Endothelial cell of umbilical vein (primary cell): ENCODE measurements at regions not wholly inside any gene's neighbourhood (a gene's known extent, or its start where the extent isn't known, plus 50 kb on each side); places are given as distances from the start of the nearest gene placed in this dataset.

Experiments
- BruUV-seq: library from RNA; stranded (reverse); fragments of 400-500 nt; replicated peaks from 2 replicates; lab custom pipeline; 2021; lab: Mats Ljungman, UMichigan
- CTCF ChIA-PET: fragments of 300-600, 350-600 bp; sonication (Branson Sonifier 250); formaldehyde crosslinking; loops from one replicate; lab custom pipeline; 2021; ENCODE audit warnings: antibody characterized with exemption, inconsistent platforms; lab: Charles Lee
- POLR2A ChIA-PET: fragments of 300-600, 350-600 bp; sonication (Branson Sonifier 250); formaldehyde crosslinking; loops from one replicate; lab custom pipeline; 2021; ENCODE audit warnings: antibody characterized with exemption, inconsistent platforms; lab: Charles Lee
- DNase-seq: peaks from one replicate; pipeline ENCODE4 v3.0.0-alpha.2; 2011; ENCODE audit warnings: low read depth, low spot score
- FAIRE-seq: peaks from 2 replicates; lab custom pipeline; 2011; peaks lifted over from hg19 to GRCh38; lab: Jason Lieb, UNC
- H2AFZ ChIP-seq: 2 replicates; pipeline ENCODE4 v1.6.0; 2012; ENCODE audit warnings: low read depth, low read length, control low read depth, inconsistent platforms
- H3K27ac ChIP-seq: 2 replicates; pipeline ENCODE4 v1.5.1; 2011; ENCODE audit warnings: low read depth, mild to moderate bottlenecking, control low read depth, low read length, moderate library complexity; ENCODE audit not compliant: insufficient read depth
- H3K27me3 ChIP-seq, 2 experiments: 2 replicates each; pipeline versions ENCODE4 v1.6.0 to v1.6.1; 2011; ENCODE audit warnings: low read length in 2 of 2, mixed read lengths in 1 of 2; ENCODE audit not compliant: control insufficient read depth in 2 of 2, insufficient read depth in 2 of 2
- H3K36me3 ChIP-seq, 2 experiments: 2 replicates in 1 of 2; 3 replicates in 1 of 2; pipeline ENCODE4 v1.5.1; 2011; ENCODE audit warnings: low read length in 2 of 2, mild to moderate bottlenecking in 1 of 2, moderate library complexity in 1 of 2; ENCODE audit not compliant: control insufficient read depth in 2 of 2, insufficient read depth in 2 of 2; ENCODE audit errors: extremely low read depth in 1 of 2
- H3K4me1 ChIP-seq: 3 replicates; pipeline ENCODE4 v1.5.1; 2011; ENCODE audit warnings: mild to moderate bottlenecking, low read length; ENCODE audit not compliant: control insufficient read depth, insufficient read depth; ENCODE audit errors: extremely low read depth
- H3K4me2 ChIP-seq: 2 replicates; pipeline ENCODE4 v1.6.1; 2011; ENCODE audit warnings: low read length, control low read depth, mixed read lengths; ENCODE audit not compliant: insufficient read depth
- H3K4me3 ChIP-seq, 3 experiments: fragments of 200-600 bp in 1 of 3; sonication (generic), shearing (Covaris generic) in 1 of 3; replicated peaks in 1 of 3; 2 replicates each; pipeline ENCODE4 v1.5.1; 2011 to 2016; ENCODE audit warnings: control low read depth in 3 of 3, low read length in 3 of 3, mild to moderate bottlenecking in 2 of 3, inconsistent platforms in 1 of 3, low read depth in 1 of 3, moderate library complexity in 1 of 3; ENCODE audit not compliant: insufficient read depth in 1 of 3
- H3K79me2 ChIP-seq: 2 replicates; pipeline ENCODE4 v1.6.0; 2012; ENCODE audit warnings: low read length, inconsistent platforms; ENCODE audit not compliant: control insufficient read depth, insufficient read depth
- H3K9ac ChIP-seq: replicated peaks from 2 replicates; pipeline ENCODE3; 2011; ENCODE audit warnings: low read length, control low read depth; ENCODE audit not compliant: insufficient read depth; ENCODE audit errors: extremely low read depth
- H3K9me1 ChIP-seq: replicated peaks from 3 replicates; pipeline ENCODE4 v1.6.0; 2011; ENCODE audit warnings: mild to moderate bottlenecking, low read length; ENCODE audit not compliant: control insufficient read depth, insufficient read depth; ENCODE audit errors: extremely low read depth
- H3K9me3 ChIP-seq: replicated peaks from 2 replicates; pipeline ENCODE4 v1.5.1; 2012; ENCODE audit warnings: low read length, inconsistent platforms; ENCODE audit not compliant: control insufficient read depth, insufficient read depth
- H4K20me1 ChIP-seq: replicated peaks from 2 replicates; pipeline ENCODE3; 2011; ENCODE audit warnings: mild to moderate bottlenecking, low read length; ENCODE audit not compliant: control insufficient read depth, insufficient read depth; ENCODE audit errors: extremely low read depth
- CTCF ChIP-seq, 2 donors: IDR thresholded peaks; 1 replicate in 1 of 2; 2 replicates in 1 of 2; pipeline ENCODE4 v1.5.1; 2011; ENCODE audit warnings: low read length in 2 of 2, mild to moderate bottlenecking in 2 of 2, moderate library complexity in 2 of 2, control low read depth in 1 of 2, inconsistent platforms in 1 of 2, low read depth in 1 of 2; ENCODE audit not compliant: insufficient read depth in 1 of 2; ENCODE audit errors: extremely low read depth in 1 of 2
- EZH2 ChIP-seq: IDR thresholded peaks from 2 replicates; pipeline ENCODE4 v1.6.1; 2012; ENCODE audit warnings: borderline replicate concordance, low read depth, mild to moderate bottlenecking, moderate library complexity, low read length, inconsistent platforms; ENCODE audit not compliant: severe bottlenecking
- FOS ChIP-seq: IDR thresholded peaks from 2 replicates; pipeline ENCODE4 v1.6.1; 2011; ENCODE audit warnings: mild to moderate bottlenecking, low read length, moderate library complexity, borderline replicate concordance; ENCODE audit not compliant: insufficient read depth
- GATA2 ChIP-seq: IDR thresholded peaks from 2 replicates; pipeline ENCODE4 v1.7.0; 2011; ENCODE audit warnings: low read depth, mild to moderate bottlenecking, moderate library complexity, mixed read lengths, low read length; ENCODE audit not compliant: insufficient read length, insufficient read depth
- JUN ChIP-seq: IDR thresholded peaks from 2 replicates; pipeline ENCODE4 v1.6.1; 2011; ENCODE audit warnings: borderline replicate concordance, low read depth; ENCODE audit not compliant: insufficient read length, insufficient read depth
- MYC ChIP-seq: IDR thresholded peaks from one replicate; pipeline ENCODE4 v1.6.1; 2011; ENCODE audit warnings: mild to moderate bottlenecking, low read depth, low read length
- POLR2A ChIP-seq: IDR thresholded peaks from 2 replicates; pipeline ENCODE4 v1.6.1; 2012; ENCODE audit warnings: low read depth, mild to moderate bottlenecking, control low read depth, low read length
- POLR2AphosphoS5 ChIP-seq: IDR thresholded peaks from 2 replicates; pipeline ENCODE4 v1.6.1; 2012; ENCODE audit warnings: low read depth, mild to moderate bottlenecking, control low read depth, low read length, moderate library complexity; ENCODE audit not compliant: insufficient read depth
- dilution Hi-C: fragments of 300-500 bp; cut with MboI; formaldehyde crosslinking; loops from one replicate; pipeline ENCODE4 v1.15.0; 2019; ENCODE audit warnings: low sequenced_read_pairs; ENCODE audit not compliant: extremely low pct_ligation_motif_present
- intact Hi-C: fragments of 100-400 bp; cut with micrococcal nuclease; formaldehyde crosslinking; loops from one replicate; pipeline ENCODE4 v1.10.0; 2022
- TF ChIP-seq, protein P1 (sequence below): IDR thresholded peaks from 2 replicates; pipeline ENCODE4 v1.6.1; 2011; ENCODE audit not compliant: insufficient read depth, insufficient read length

- no peaks in the 10 kb centered on the region for H4K20me1 ChIP-seq
- H3K9ac ChIP-seq = no peak overlapping the region
- H3K9me3 ChIP-seq = peaks cover 2% of the 10 kb centered on the region
- no peak overlapping the region for H3K4me2 ChIP-seq
- H3K27me3 ChIP-seq = no peaks in the 10 kb centered on the region
- H3K9me1 ChIP-seq = no peaks in the 10 kb centered on the region
- no peaks in the 10 kb centered on the region for H3K79me2 ChIP-seq
- H2AFZ ChIP-seq = no peak overlapping the region
- intact Hi-C loops = no loop called here
- H3K27ac ChIP-seq = no peak overlapping the region
- H3K4me1 ChIP-seq = no peaks in the 10 kb centered on the region
- BruUV-seq = no TSS peak
- ChIA-PET POLR2A (no interaction called here), CTCF (interaction anchor here (1.4 kb wide), 1 partner anchor 11 kb away, joined by 4 read pairs; no protein-coding TSS in a partner anchor)
- TF ChIP-seq FOS = no peak
- TF ChIP-seq POLR2A = no peak
- no peak for TF ChIP-seq EZH2
- TF ChIP-seq GATA2 = no peak
- TF ChIP-seq, protein P1, sequence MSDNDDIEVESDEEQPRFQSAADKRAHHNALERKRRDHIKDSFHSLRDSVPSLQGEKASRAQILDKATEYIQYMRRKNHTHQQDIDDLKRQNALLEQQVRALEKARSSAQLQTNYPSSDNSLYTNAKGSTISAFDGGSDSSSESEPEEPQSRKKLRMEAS = no peak
- TF ChIP-seq POLR2AphosphoS5 = no peak
- TF ChIP-seq CTCF (IDR thresholded peaks at IDR 0.05; ENCODE audit: extremely low read depth in 1 of 2, insufficient read depth in 1 of 2, low read depth in 1 of 2, low read length in 2 of 2) = no peak
- TF ChIP-seq JUN = no peak
- no peak for TF ChIP-seq MYC
- H3K36me3 ChIP-seq = no peaks in the 10 kb centered on the region
- no peak for DNase-seq
- dilution Hi-C loops = no loop called here
- H3K4me3 ChIP-seq = no peak overlapping the region
- FAIRE-seq = no peak
Observed at GRCh38 chr13:111984349-111984748, 82.6 kb upstream of the SOX1 start.
